ENCODE measurements at regions not wholly inside any gene's neighbourhood (a gene's known extent, or its start where the extent isn't known, plus 50 kb on each side); places are given as distances from the start of the nearest gene placed in this dataset.

DNA sequence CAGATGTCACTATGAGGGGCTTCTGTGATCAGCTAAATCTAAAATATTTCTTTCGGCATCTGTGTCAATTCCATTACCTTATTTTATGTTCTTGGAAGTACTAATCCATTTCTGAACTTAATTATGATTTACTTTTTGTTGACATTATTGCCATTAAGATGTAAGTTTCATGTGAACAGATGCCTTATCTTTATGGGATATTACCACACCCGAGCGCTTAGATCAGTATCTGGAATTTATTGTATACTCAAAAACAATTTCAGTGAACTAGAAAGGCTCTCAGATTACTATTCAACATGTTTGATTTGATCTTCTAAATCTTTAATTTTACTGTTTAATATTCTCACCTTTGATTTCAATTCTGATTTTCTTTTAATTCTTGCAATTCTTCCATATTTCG lies 567.7 kb upstream of the TLE4 start:
- H3K4me3 ChIP-seq (ENCODE audit: low read depth, low read length): no peak overlapping the region
- TF ChIP-seq, protein P1, sequence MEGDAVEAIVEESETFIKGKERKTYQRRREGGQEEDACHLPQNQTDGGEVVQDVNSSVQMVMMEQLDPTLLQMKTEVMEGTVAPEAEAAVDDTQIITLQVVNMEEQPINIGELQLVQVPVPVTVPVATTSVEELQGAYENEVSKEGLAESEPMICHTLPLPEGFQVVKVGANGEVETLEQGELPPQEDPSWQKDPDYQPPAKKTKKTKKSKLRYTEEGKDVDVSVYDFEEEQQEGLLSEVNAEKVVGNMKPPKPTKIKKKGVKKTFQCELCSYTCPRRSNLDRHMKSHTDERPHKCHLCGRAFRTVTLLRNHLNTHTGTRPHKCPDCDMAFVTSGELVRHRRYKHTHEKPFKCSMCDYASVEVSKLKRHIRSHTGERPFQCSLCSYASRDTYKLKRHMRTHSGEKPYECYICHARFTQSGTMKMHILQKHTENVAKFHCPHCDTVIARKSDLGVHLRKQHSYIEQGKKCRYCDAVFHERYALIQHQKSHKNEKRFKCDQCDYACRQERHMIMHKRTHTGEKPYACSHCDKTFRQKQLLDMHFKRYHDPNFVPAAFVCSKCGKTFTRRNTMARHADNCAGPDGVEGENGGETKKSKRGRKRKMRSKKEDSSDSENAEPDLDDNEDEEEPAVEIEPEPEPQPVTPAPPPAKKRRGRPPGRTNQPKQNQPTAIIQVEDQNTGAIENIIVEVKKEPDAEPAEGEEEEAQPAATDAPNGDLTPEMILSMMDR (IDR thresholded peaks at IDR 0.05; ENCODE audit: low read depth, low read length): no peak

DNA sequence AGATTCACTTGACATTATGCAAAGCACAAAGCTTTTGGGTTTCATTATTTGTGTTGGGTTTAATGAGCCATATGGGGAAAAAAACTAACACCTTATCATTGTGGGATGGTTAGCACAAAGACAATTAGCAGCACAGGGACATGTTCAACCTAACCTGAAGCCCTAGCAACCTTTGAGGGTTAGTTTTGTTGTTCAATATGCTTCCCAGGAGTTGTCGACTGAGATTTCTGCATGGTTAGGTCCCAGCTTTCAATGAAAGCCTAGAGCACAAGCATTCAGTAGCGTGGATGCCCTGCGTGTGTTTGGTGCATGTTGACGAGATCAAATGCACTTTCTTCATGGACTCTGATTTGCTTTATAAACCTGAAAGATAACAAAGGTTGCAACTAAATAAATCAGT lies 565.2 kb upstream of the TLE4 start:
- TF ChIP-seq, protein P1 (IDR thresholded peaks at IDR 0.05; ENCODE audit: low read depth, low read length): no peak
- H3K4me3 ChIP-seq (ENCODE audit: low read depth, low read length): no peak overlapping the region

DNA sequence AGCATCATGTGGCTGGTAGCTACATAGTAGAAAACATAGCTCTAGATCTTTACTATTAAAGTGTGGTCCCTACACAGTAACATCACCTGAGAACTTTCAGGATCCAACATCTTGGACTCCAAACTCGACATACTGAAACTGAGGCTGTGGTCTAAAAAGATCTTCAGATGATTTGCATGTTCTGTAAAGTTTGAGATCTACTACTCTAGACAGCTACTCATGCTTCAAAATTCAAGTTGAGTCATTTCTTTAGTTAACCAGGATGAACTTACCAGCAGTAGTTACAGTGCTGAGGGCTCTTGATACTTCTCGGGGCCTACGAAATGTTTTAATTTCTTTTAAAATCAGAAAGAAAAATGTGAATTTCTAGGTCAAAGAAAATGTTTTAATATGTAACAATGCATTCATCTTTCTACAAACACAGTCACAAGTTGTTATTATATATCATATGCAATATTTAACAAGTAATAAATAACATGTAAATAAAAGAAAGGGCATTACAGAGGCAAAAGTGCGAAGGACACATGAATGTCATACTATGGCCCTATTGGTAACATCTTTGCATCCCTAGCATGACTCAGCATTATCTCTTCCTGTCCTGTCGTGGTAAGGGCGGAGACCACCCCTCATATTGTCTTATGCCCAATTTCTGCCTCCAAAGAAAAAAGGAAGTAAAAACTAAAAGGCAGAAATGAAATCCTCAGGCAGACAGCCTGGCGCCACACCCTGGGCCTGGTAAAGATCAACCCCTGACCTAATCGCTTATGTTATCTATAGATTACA lies 563.9 kb upstream of the TLE4 start:
- TF ChIP-seq, protein P1 (IDR thresholded peaks at IDR 0.05; ENCODE audit: low read depth, low read length): no peak
- H3K4me3 ChIP-seq (ENCODE audit: low read depth, low read length): no peak overlapping the region

DNA sequence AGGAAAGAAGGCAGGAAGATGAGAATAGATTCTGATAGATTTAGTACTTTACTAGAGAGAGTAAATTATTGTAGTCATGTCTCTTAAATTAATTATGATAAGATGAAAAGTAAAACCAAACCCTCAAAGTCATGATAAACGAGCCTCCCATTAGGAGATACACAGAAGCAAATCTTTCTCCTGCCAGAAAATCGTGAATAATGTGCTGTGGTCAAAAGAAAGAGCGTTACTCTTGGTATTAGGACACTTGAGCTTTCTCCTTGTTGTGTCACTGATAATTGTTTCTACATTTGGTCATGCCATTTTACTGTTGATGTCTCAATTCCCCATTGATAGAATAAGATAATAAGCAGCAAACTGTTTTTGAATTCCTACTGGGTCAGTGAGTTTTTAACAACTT lies 562.8 kb upstream of the TLE4 start:
- TF ChIP-seq, protein P1 (IDR thresholded peaks at IDR 0.05; ENCODE audit: low read depth, low read length): no peak
- H3K4me3 ChIP-seq (ENCODE audit: low read depth, low read length): no peak overlapping the region

DNA sequence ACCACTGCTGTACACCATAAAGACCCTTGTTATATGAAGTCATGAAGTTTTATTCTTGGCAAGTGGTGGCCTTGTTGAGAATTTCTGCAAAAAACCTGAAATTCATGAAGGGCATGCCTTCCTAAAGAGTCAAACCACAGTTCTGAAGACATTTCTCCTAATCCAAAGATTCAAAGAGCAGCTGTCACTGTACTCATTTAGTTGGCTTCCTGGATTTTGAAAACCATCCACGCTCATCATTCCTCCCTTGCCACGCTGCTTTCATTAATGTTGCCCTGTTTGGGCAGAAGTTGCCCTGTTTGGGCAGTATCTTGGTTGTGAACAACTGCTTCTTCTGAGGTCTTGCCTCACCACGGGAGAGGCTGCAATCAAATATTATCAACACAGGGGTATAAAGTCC lies 560.3 kb upstream of the TLE4 start:
- H3K4me3 ChIP-seq (ENCODE audit: low read depth, low read length): no peak overlapping the region
- TF ChIP-seq, protein P1 (IDR thresholded peaks at IDR 0.05; ENCODE audit: low read depth, low read length): no peak

DNA sequence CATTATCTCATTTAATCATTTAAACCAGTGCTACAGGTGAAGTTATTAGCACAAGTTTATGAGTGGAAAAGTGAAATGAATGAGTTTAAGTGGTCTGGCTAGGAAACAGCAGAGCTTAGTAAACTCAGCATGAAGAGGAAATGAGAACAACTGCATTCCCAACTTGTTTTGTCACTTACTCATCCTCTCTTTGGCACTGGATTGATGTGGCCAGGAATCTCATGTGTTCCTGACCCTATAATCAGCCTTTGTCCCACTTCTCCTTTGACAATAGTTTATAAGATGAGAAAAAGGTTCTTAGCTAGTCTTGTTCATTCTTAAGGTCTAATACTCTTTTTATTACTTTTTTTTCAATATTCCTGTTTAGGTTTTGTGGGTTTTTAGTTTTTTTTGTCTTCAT lies 559.2 kb upstream of the TLE4 start:
- TF ChIP-seq, protein P1 (IDR thresholded peaks at IDR 0.05; ENCODE audit: low read depth, low read length): no peak
- H3K4me3 ChIP-seq (ENCODE audit: low read depth, low read length): no peak overlapping the region

DNA sequence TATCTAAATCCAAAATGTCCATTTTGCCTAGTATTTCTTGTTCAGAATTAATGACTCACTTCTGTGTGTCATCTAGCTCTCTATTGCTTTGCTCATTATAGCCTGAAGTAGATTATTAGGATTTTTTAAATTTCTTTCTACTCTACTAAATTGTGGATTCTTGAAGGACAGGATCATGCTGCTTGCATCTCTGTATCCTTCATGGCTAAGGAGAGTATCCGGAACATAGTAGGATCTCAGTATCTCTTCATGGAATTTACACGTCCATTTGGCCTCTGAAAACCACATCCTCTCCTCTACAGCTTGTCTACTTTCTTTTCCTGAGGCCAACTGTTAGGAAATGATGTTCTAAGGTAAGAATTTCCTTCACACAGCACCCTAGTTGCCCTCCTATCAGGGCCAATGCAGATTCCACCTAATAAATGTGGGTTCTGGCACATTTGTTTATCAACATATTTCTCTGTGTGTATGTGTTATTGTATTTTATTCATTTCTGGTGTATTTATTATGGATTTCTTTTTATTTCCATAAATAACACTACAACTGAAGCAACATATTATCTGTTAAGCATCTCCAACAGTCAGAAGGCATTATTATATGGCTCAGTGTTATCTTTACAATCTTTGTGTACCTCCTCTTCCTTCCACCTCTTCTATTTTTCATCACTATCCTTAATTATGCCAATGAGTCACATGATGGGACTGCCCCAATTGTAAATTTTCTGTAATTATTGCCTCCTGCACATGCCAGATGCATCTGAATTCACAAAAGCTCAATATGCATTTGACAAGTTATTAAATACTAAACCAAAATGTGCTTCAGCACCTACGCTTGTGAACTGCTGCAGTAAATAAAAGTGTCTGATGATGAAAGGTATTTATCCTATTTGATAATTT lies 557.8 kb upstream of the TLE4 start:
- TF ChIP-seq, protein P1 (IDR thresholded peaks at IDR 0.05; ENCODE audit: low read depth, low read length): no peak
- no peak overlapping the region for H3K4me3 ChIP-seq (ENCODE audit: low read depth, low read length)
